Stimulated activated CD4-positive, alpha-beta T cell treated with anti-CD3 and anti-CD28 coated beads, Interleukin-4, amount 100 ng/mL, for 1 hour (primary cell): ENCODE measurements at regions not wholly inside any gene's neighbourhood (a gene's known extent, or its start where the extent isn't known, plus 50 kb on each side); places are given as distances from the start of the nearest gene placed in this dataset.
"Not testable (repeated sequence)": the region's sequence is repeated elsewhere in the genome, so short reads cannot be mapped to it uniquely, and the experiment has no call there.

Experiments
- DNase-seq: peaks from one replicate; pipeline ENCODE4 v3.0.0-alpha.2; 2020

DNA sequence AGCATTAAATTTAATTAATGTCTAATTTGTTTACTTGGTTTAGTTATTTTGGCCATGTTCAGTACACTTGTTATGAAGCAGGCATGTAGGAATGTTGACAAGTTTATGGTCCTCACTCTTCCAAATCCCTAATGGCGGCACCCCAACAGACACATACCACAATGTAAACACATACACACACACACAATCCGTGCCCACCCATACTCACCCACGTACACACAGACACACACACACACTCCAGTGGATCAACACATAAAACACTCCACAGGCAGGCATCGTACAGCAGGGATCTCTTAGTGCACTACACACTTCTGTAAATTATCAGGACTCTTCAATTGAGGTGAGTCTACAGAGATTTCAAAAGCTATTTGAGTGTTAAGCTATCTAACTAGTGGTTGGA lies 767.5 kb downstream of the FOXD4L6 start:
- not testable (repeated sequence) for DNase-seq

- DNase-seq: not testable (repeated sequence)
Observed at GRCh38 chr9:40330958-40331357, 797.5 kb downstream of the FOXD4L6 start.

DNA sequence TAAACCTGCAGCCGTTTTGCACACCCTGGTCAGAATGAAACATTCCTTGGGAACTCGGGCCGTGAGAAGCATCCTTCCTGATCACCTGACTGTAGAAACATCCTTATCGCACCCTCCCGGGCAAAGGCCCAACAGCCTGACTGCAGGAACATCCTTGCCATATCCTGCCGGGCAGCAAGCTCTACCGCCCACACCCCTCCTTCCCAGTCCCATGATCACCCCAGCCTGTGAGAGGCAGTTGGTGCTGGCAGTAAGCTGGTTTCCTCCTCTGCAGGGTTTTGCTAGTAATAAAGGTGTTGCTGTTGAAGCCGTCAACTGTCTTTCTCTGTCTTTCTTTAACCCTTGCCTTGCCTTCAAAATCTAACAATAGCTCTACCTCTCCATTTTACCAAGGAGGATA lies 799.6 kb downstream of the FOXD4L6 start:
- not testable (repeated sequence) for DNase-seq

DNA sequence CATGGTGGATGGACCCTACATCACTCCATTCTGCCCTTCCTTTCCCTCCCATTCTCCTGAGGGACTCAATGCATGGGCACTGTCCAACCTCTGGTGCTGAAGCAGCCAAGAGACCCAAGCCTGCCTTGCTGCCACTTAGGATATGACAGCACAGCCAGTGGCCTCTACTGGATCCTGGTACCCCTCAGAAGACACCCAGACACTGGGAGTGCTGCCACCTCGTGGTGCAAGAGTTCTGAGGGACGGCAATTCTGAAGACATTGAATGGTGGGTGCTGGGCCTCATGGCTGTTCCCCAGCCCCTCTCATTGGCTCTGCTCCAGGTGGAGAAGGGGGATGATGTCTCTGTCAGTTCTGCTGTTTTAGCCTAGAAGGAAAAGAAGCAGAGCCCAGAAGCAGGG lies 802.3 kb downstream of the FOXD4L6 start:
- DNase-seq: not testable (repeated sequence)

- DNase-seq: not testable (repeated sequence)
Observed at GRCh38 chr9:40322730-40323129, 805.8 kb downstream of the FOXD4L6 start.

DNA sequence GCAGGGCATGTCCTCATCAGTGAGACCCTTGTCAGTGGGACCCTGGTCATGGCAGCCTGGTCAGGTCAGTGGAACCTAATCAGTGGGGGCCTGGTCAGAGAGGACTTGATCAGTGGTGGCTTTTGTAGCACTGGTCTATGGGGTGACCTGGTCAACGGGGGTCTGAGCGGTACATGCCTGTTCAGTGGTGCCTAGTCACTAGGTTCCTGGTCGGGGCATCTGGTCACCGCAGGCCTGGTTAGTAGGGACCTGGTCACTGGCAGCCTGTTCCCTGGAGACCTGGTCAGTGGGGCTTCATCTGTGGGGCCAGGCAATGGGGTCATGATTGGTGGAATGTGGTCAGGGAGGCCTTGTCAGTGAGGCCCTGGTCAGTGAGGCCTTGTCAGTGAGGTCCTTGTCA lies 806.6 kb downstream of the FOXD4L6 start:
- DNase-seq: not testable (repeated sequence)

GRCh38 chr9:40321204-40321603 lies 807.3 kb downstream of the FOXD4L6 start:
- DNase-seq: not testable (repeated sequence)

DNA sequence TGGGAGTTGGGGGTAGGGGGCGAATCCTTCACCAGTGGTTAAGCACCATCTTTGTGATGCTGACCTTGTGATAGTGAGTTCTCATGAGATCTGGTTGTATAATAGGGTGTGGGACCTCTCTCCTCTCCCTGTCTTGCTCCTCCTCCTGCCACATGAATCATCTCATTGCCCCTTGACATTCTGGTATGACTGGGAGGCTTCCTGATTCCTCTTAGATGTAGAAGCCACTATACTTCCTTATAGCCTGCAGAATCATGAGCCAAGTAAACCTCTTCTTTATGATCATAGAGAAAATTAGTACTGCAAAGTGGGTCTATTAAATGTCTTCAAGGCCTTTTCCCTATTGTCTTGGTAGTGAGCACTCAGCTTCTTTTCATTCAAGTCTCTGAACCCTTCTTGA lies 813.3 kb downstream of the FOXD4L6 start:
- DNase-seq: not testable (repeated sequence)

DNA sequence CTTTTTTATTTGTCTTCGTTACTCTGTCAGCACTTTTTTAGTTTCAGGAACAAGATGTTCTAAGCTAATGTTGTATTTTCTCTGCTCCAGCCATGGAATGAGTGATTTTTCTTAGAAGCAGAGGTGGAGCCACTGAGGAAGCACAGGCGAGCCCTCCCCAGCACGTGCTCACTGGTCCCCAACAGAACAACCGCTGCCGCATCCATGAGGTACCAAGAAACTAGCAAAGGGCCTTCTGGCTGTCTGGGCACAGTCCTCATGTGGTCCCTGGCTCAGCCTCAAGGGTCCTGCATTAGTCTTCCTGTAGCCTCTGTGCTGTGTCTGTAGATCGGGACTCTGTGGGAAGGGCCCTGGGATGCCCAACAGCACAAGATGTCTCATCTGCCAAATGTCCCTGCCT lies 838.5 kb downstream of the FOXD4L6 start:
- peak; percentile 0 for DNase-seq
